Neuronal stem cell (in vitro differentiated cells): ENCODE measurements at regions not wholly inside any gene's neighbourhood (a gene's known extent, or its start where the extent isn't known, plus 50 kb on each side); places are given as distances from the start of the nearest gene placed in this dataset.
A peak's percentile ranks its signal among the peaks of the same experiment; 100 is the strongest.

Experiments used
- DNase-seq: peaks from one replicate; pipeline ENCODE4 v3.0.0-alpha.2; 2013; ENCODE audit warnings: low spot score
- H2AFZ ChIP-seq: one replicate; pipeline ENCODE4 v1.6.1; 2013; ENCODE audit warnings: mild to moderate bottlenecking, low read length, inconsistent platforms
- H2AK5ac ChIP-seq: 2 replicates; pipeline ENCODE4 v1.6.1; 2013; ENCODE audit warnings: low read depth, mild to moderate bottlenecking, inconsistent platforms, low read length, moderate library complexity, mixed read lengths
- H2BK120ac ChIP-seq: 2 replicates; pipeline ENCODE4 v1.6.1; 2013; ENCODE audit warnings: low read depth, mild to moderate bottlenecking, inconsistent platforms, low read length, moderate library complexity, mixed read lengths
- H2BK12ac ChIP-seq: one replicate; pipeline ENCODE4 v1.6.1; 2013; ENCODE audit warnings: low read length, inconsistent platforms
- H2BK15ac ChIP-seq: 2 replicates; pipeline ENCODE4 v1.6.1; 2013; ENCODE audit warnings: mild to moderate bottlenecking, low read length, inconsistent platforms, mixed read lengths
- H2BK5ac ChIP-seq: one replicate; pipeline ENCODE4 v1.6.1; 2013; ENCODE audit warnings: inconsistent platforms, mild to moderate bottlenecking, low read length, moderate library complexity
- H3K14ac ChIP-seq: one replicate; pipeline ENCODE4 v1.6.1; 2013; ENCODE audit warnings: low read length, inconsistent platforms
- H3K18ac ChIP-seq: 2 replicates; pipeline ENCODE4 v1.6.1; 2013; ENCODE audit warnings: low read length, inconsistent platforms
- H3K23ac ChIP-seq: 2 replicates; pipeline ENCODE4 v1.6.1; 2013; ENCODE audit warnings: low read depth, mild to moderate bottlenecking, mixed read lengths, low read length, inconsistent platforms; ENCODE audit not compliant: poor library complexity
- H3K27ac ChIP-seq: replicated peaks from 3 replicates; pipeline ENCODE4 v1.5.1; 2013; ENCODE audit warnings: low read length, inconsistent platforms
- H3K27me3 ChIP-seq, 3 experiments: 2 replicates each; pipeline ENCODE4 v1.6.1; 2013; ENCODE audit warnings: low read length in 3 of 3, mild to moderate bottlenecking in 2 of 3, inconsistent platforms in 1 of 3, low read depth in 1 of 3, mixed read lengths in 1 of 3, moderate library complexity in 1 of 3; ENCODE audit not compliant: control insufficient read depth in 3 of 3, insufficient read depth in 3 of 3
- H3K36me3 ChIP-seq, 2 donors: replicated peaks in 1 of 2; 2 replicates each; pipeline ENCODE4 v1.6.1; 2013; ENCODE audit warnings: low read length in 2 of 2; ENCODE audit not compliant: control insufficient read depth in 2 of 2, insufficient read depth in 2 of 2
- H3K4ac ChIP-seq: 2 replicates; pipeline ENCODE4 v1.6.1; 2013; ENCODE audit warnings: inconsistent platforms, mild to moderate bottlenecking, low read length, moderate library complexity
- H3K4me1 ChIP-seq, 2 donors: 1 replicate in 1 of 2; 2 replicates in 1 of 2; pipeline ENCODE4 v1.6.1; 2013; ENCODE audit warnings: low read length in 2 of 2, low read depth in 1 of 2; ENCODE audit not compliant: control insufficient read depth in 2 of 2, insufficient read depth in 1 of 2
- H3K4me2 ChIP-seq: one replicate; pipeline ENCODE4 v1.6.1; 2013; ENCODE audit warnings: mild to moderate bottlenecking, low read length, inconsistent platforms; ENCODE audit not compliant: insufficient read depth, poor library complexity, severe bottlenecking
- H3K4me3 ChIP-seq, 2 donors: 2 replicates each; pipeline ENCODE4 v1.5.1; 2013; ENCODE audit warnings: low read length in 2 of 2, mild to moderate bottlenecking in 2 of 2, inconsistent platforms in 1 of 2, moderate library complexity in 1 of 2
- H3K79me1 ChIP-seq: one replicate; pipeline ENCODE4 v1.6.1; 2013; ENCODE audit warnings: low read depth, mild to moderate bottlenecking, inconsistent platforms, low read length, moderate library complexity
- H3K9ac ChIP-seq: one replicate; pipeline ENCODE4 v1.6.1; 2013; ENCODE audit warnings: mild to moderate bottlenecking, low read depth, low read length, inconsistent platforms; ENCODE audit not compliant: poor library complexity
- H3K9me3 ChIP-seq, 2 donors: replicated peaks in 1 of 2; 2 replicates each; pipeline versions ENCODE3 to v1.6.1; 2013; ENCODE audit warnings: low read length in 2 of 2, mild to moderate bottlenecking in 2 of 2, inconsistent platforms in 1 of 2, low read depth in 1 of 2, mixed read lengths in 1 of 2, moderate library complexity in 1 of 2; ENCODE audit not compliant: control insufficient read depth in 2 of 2, insufficient read depth in 1 of 2
- H4K8ac ChIP-seq: one replicate; pipeline ENCODE4 v1.6.1; 2013; ENCODE audit warnings: low read depth, mild to moderate bottlenecking, inconsistent platforms, low read length, moderate library complexity
- H4K91ac ChIP-seq: one replicate; pipeline ENCODE4 v1.6.1; 2013; ENCODE audit warnings: low read length, low read depth, mild to moderate bottlenecking, inconsistent platforms; ENCODE audit not compliant: poor library complexity
- WGBS, 2 donors: extraction: QIAGEN DNeasy Blood & Tissue Kit; methylation state at CpG; one replicate each; pipeline ENCODE4 v1.1.7; 2013; ENCODE audit warnings: missing lambda C conversion rate in 2 of 2, mixed read lengths in 1 of 2; ENCODE audit not compliant: insufficient read length in 2 of 2, insufficient replicate concordance in 1 of 2; ENCODE audit errors: extremely low coverage in 2 of 2; 5-methylcytosine and 5-hydroxymethylcytosine counted together

- Histone ChIP-seq H2BK120ac (no peak overlapping the region), H3K27me3 (peaks cover 0 to 14% (median 0%) of the 10 kb centered on the region in 3 experiments), H3K4me1 (no peaks in the 10 kb centered on the region), H3K14ac (no peak overlapping the region), H2BK5ac (no peak overlapping the region), H3K4me3 (no peak overlapping the region), H2BK15ac (no peak overlapping the region), H3K79me1 (no peaks in the 10 kb centered on the region), H2AK5ac (no peak overlapping the region), H3K9ac (no peak overlapping the region), H3K4me2 (no peak overlapping the region), H3K36me3 (no peaks in the 10 kb centered on the region), H2AFZ (no peak overlapping the region), H3K4ac (no peak overlapping the region), H2BK12ac (no peak overlapping the region), H3K23ac (no peak overlapping the region), H4K8ac (no peak overlapping the region), H3K27ac (no peak overlapping the region), H3K9me3 (no peaks in the 10 kb centered on the region), H4K91ac (no peak overlapping the region), H3K18ac (peak overlapping the region; percentile 18)
- DNase-seq, result no peak
- WGBS, 2 donors, result no CpG with 5 or more reads among the region's 23 CpGs
These were observed 89.0 kb upstream of the PPP2R2D start for GRCh38 chr10:131811630-131812403.

GRCh38 chr10:131812736-131813604 is 87.8 kb upstream of the PPP2R2D start:
- no peak for DNase-seq
- no peak overlapping the region for H4K91ac ChIP-seq
- H3K14ac ChIP-seq, result no peak overlapping the region
- H2AK5ac ChIP-seq, result no peak overlapping the region
- no peak overlapping the region for H2BK5ac ChIP-seq
- no peak overlapping the region for H3K4me3 ChIP-seq
- no peak overlapping the region for H2AFZ ChIP-seq
- no peaks in the 10 kb centered on the region for H3K36me3 ChIP-seq
- H3K79me1 ChIP-seq, result no peaks in the 10 kb centered on the region
- H3K18ac ChIP-seq, result no peak overlapping the region
- no peak overlapping the region for H3K4ac ChIP-seq
- H2BK12ac ChIP-seq, result no peak overlapping the region
- no peak overlapping the region for H4K8ac ChIP-seq
- no peak overlapping the region for H3K23ac ChIP-seq
- H3K27ac ChIP-seq, result no peak overlapping the region
- no peak overlapping the region for H2BK120ac ChIP-seq
- no peaks in the 10 kb centered on the region for H3K4me1 ChIP-seq
- WGBS, 2 donors, result no CpG with 5 or more reads among the region's 24 CpGs
- H3K9ac ChIP-seq, result no peak overlapping the region
- no peak overlapping the region for H3K4me2 ChIP-seq
- H2BK15ac ChIP-seq, result no peak overlapping the region
- no peaks in the 10 kb centered on the region for H3K9me3 ChIP-seq
- H3K27me3 ChIP-seq, result peaks cover 0 to 23% (median 0%) of the 10 kb centered on the region in 3 experiments

DNA sequence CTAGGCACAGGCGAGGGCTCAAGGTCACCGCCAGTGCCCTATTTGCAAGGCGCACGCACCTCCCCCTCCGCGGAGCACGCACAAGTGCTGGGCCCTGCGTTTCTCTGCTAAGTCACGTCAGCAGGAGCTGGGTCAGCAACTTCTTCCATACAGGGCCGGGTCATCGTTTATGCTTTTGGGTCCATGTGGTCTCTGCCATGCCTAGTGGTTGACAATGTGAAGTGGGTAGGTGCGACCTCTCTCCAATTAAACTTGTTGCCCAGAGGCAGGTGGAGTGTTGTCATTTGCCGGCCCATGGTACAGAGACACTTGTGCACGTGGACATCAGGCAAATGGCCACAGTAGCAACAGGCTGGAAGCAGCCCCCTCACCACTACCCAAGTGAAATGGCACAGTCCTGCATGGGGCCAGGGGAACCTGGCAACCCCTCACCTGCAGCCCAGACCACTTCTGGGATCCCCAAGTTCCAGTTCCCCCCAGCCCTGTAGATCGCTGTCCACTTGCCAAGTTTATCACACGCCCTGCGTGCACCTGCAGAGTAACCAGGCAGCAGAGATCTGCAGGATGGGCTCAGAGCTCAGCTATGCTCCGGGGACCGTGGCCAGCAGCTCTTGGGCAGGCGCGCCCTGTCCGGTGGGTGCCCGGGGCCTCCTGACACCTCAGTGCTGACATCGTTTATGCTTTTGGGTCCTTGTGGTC is 86.1 kb upstream of the PPP2R2D start:
- H2BK15ac ChIP-seq, result no peak overlapping the region
- no peak overlapping the region for H2BK120ac ChIP-seq
- no CpG with 5 or more reads among the region's 24 CpGs for WGBS, 2 donors
- no peak overlapping the region for H3K27ac ChIP-seq
- H3K18ac ChIP-seq, result peak overlapping the region; percentile 70
- H3K27me3 ChIP-seq, result peaks cover 0 to 28% (median 0%) of the 10 kb centered on the region in 3 experiments
- H2AFZ ChIP-seq, result no peak overlapping the region
- no peak overlapping the region for H3K4ac ChIP-seq
- H4K8ac ChIP-seq, result no peak overlapping the region
- no peak for DNase-seq
- H3K4me1 ChIP-seq, result no peaks in the 10 kb centered on the region
- no peaks in the 10 kb centered on the region for H3K79me1 ChIP-seq
- no peak overlapping the region for H3K4me2 ChIP-seq
- H2AK5ac ChIP-seq, result no peak overlapping the region
- peak overlapping the region; percentile 60 for H3K14ac ChIP-seq
- H2BK5ac ChIP-seq, result no peak overlapping the region
- H4K91ac ChIP-seq, result no peak overlapping the region
- H3K36me3 ChIP-seq, result no peaks in the 10 kb centered on the region
- H3K9me3 ChIP-seq, result no peaks in the 10 kb centered on the region
- H2BK12ac ChIP-seq, result no peak overlapping the region
- H3K23ac ChIP-seq, result no peak overlapping the region
- H3K9ac ChIP-seq, result no peak overlapping the region
- no peak overlapping the region for H3K4me3 ChIP-seq
